22Rv1 (cell line): ENCODE measurements at regions not wholly inside any gene's neighbourhood (a gene's known extent, or its start where the extent isn't known, plus 50 kb on each side); places are given as distances from the start of the nearest gene placed in this dataset.
"Not testable (repeated sequence)": the region's sequence is repeated elsewhere in the genome, so short reads cannot be mapped to it uniquely, and the experiment has no call there.

Experiments used
- H3K27ac ChIP-seq: fragments of 450-650 bp; 2 replicates; pipeline ENCODE4 v1.5.1; 2017
- CTCF ChIP-seq: fragments of 450-650 bp; IDR thresholded peaks from 2 replicates; pipeline ENCODE4 v1.5.1; 2017; ENCODE audit warnings: mild to moderate bottlenecking
- ZFX ChIP-seq: fragments of 450-650 bp; IDR thresholded peaks from 2 replicates; pipeline ENCODE4 v1.6.1; 2017; ENCODE audit warnings: antibody characterized with exemption, borderline replicate concordance

DNA sequence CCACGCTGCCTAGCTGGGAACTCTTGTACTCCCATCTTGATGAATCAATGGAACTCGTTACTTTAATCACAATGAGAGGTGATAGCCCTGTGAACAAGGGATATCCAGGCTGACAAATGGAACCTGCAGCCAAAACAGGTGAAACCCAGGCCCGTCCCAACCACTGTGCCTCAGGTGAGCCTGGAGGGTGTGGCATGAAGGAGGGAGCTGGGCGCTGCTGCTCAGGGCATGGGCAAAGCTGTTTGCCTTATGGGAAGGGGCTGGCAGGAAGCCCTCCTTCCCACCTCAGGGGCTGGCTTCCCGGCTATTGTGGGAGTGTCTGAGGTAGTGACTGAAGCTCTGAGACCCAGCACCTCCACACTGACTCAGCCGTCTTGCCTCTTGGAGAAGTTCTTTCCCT, 209.4 kb upstream of the ATP6AP2 start:
- H3K27ac ChIP-seq, result no peak overlapping the region
- no peak for TF ChIP-seq ZFX
- no peak for TF ChIP-seq CTCF

DNA sequence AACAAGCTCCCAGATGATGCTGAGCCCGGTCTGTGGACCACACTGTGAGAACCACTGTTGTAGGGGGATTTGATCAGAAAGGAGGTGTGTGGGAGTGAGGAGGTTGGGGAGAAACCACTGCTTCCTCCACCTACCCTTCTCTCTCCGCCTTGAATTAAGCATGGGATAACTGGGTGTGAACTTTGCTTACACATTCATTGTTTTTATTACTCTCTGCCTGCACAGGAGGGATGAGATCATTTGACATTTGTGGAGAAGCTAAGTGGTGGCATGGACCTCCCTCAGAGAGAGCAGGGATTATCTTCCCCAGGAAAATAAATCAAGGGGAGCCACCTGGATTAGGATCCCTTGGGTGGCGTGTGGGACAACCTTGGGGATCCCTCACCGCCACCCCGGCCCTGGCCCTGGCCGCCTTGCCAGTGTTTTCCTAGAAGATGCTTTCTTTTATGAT, 212.1 kb upstream of the ATP6AP2 start:
- no peak overlapping the region for H3K27ac ChIP-seq
- TF ChIP-seq CTCF (no peak), ZFX (no peak)

- TF ChIP-seq CTCF (no peak), ZFX (no peak)
- no peak overlapping the region for H3K27ac ChIP-seq
Observed at GRCh38 chrX:40366661-40367060, 214.1 kb upstream of the ATP6AP2 start.

DNA sequence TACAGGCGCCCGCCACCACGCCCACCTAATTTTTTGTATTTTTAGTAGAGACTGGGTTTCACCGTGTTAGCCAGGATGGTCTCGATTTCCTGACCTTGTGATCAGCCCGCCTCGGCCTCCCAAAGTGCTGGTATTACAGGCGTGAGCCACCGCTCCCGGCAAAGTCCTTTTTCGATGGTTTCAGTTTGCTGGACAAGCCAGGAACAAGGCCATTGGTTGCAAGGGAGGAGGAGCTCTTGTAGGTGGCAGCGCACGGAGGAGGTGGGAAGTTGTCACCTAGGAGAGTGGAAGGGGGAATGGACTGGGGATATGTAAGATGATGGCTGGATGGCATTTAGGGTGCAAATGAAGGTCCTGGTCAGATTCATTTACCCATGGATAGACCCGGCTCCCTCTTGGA, 218.5 kb upstream of the ATP6AP2 start:
- H3K27ac ChIP-seq, result not testable (repeated sequence)

- H3K27ac ChIP-seq, result no peak overlapping the region
- TF ChIP-seq CTCF, result no peak
Observed at GRCh38 chrX:40360557-40360956, 220.2 kb upstream of the ATP6AP2 start.

- no peak overlapping the region for H3K27ac ChIP-seq
- TF ChIP-seq CTCF (no peak), ZFX (no peak)
Observed at GRCh38 chrX:40359593-40359992, 221.2 kb upstream of the ATP6AP2 start.

GRCh38 chrX:40358994-40359393, 221.8 kb upstream of the ATP6AP2 start:
- H3K27ac ChIP-seq, result no peak overlapping the region
- TF ChIP-seq ZFX (no peak), CTCF (no peak)

DNA sequence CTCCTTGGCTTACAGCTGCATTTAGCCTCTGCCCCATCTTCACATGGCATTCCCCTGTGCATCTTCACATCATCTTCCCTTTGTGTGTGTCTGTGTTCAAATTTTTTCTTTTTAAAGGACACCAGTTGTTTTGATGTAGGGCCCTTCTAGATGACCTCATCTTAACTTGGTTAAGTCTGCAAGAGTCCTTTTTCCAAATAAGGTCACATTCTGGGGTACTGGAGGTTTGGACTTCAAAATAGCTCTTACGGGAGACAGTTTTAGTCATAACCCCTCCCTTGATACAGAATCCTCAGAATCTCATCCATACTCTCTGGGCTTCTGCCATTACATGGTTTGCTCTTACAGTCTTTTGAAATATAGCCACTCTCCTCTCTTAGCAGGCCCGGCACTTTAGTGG, 231.5 kb upstream of the ATP6AP2 start:
- no peak overlapping the region for H3K27ac ChIP-seq
- TF ChIP-seq CTCF (no peak), ZFX (no peak)
